ENCODE measurements at regions not wholly inside any gene's neighbourhood (a gene's known extent, or its start where the extent isn't known, plus 50 kb on each side); places are given as distances from the start of the nearest gene placed in this dataset.

DNA sequence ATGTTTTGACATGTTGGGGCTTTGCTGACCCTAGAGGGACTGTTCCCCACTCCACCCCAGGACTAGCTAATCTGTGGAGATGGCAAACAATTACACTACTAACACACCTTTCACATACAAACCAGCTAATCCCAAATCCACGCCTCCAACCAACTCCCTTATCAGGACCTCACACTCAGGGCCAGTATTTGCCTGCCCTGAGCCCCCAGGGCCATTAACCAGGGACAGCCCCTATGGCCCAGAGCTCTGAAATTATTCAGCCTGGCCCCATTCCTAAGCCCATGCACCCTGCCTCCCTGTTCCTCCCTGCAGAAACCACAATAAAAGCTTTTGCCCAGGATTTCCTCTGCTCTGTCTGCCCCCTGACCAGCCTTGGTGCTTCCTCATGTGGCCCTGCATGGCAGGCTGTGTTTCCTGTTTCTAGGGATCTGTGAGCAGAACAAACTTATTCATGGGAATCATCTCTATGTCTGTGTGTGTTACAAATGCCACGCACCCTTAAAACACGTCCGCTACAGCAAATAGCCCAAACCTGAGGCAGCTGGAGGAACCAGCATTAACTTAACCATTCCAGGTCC, 121.2 kb downstream of the PXDC1 start:
- Histone ChIP-seq H2AFZ (ENCODE audit: control insufficient read depth, low read depth, low read length) (no peak overlapping the region), H3K9me3 (replicated peaks; ENCODE audit: control insufficient read depth, insufficient read depth, low read length) (no peaks in the 10 kb centered on the region), H3K4me1 (ENCODE audit: control insufficient read depth, insufficient read depth, low read length) (no peaks in the 10 kb centered on the region), H3K79me2 (ENCODE audit: control insufficient read depth, insufficient read depth, low read length) (no peaks in the 10 kb centered on the region), H3K27me3 (replicated peaks in 1 of 2; ENCODE audit: control insufficient read depth in 2 of 2, insufficient read depth in 2 of 2, low read length in 1 of 2) (peaks cover 2 to 6% of the 10 kb centered on the region in 2 experiments; a peak in 3 of 4 replicates), H3K27ac (ENCODE audit: control insufficient read depth, insufficient read depth) (no peak overlapping the region), H3K9ac (ENCODE audit: control insufficient read depth, insufficient read depth, low read length) (no peak overlapping the region), H3K4me2 (ENCODE audit: control insufficient read depth, insufficient read depth) (no peak overlapping the region), H3K4me3 (no peak overlapping the region), H3K36me3 (ENCODE audit: control insufficient read depth in 2 of 2, insufficient read depth in 2 of 2, low read length in 1 of 2) (no peaks in the 10 kb centered on the region), H4K20me1 (ENCODE audit: control insufficient read depth, insufficient read depth) (no peaks in the 10 kb centered on the region)
- in situ Hi-C loops (cut with MboI) = no loop called here
- TF ChIP-seq, protein P1, sequence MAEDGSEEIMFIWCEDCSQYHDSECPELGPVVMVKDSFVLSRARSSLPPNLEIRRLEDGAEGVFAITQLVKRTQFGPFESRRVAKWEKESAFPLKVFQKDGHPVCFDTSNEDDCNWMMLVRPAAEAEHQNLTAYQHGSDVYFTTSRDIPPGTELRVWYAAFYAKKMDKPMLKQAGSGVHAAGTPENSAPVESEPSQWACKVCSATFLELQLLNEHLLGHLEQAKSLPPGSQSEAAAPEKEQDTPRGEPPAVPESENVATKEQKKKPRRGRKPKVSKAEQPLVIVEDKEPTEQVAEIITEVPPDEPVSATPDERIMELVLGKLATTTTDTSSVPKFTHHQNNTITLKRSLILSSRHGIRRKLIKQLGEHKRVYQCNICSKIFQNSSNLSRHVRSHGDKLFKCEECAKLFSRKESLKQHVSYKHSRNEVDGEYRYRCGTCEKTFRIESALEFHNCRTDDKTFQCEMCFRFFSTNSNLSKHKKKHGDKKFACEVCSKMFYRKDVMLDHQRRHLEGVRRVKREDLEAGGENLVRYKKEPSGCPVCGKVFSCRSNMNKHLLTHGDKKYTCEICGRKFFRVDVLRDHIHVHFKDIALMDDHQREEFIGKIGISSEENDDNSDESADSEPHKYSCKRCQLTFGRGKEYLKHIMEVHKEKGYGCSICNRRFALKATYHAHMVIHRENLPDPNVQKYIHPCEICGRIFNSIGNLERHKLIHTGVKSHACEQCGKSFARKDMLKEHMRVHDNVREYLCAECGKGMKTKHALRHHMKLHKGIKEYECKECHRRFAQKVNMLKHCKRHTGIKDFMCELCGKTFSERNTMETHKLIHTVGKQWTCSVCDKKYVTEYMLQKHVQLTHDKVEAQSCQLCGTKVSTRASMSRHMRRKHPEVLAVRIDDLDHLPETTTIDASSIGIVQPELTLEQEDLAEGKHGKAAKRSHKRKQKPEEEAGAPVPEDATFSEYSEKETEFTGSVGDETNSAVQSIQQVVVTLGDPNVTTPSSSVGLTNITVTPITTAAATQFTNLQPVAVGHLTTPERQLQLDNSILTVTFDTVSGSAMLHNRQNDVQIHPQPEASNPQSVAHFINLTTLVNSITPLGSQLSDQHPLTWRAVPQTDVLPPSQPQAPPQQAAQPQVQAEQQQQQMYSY (CRISPR knock-in tag; IDR thresholded peaks at IDR 0.05) = no peak
- TF ChIP-seq, protein P2, sequence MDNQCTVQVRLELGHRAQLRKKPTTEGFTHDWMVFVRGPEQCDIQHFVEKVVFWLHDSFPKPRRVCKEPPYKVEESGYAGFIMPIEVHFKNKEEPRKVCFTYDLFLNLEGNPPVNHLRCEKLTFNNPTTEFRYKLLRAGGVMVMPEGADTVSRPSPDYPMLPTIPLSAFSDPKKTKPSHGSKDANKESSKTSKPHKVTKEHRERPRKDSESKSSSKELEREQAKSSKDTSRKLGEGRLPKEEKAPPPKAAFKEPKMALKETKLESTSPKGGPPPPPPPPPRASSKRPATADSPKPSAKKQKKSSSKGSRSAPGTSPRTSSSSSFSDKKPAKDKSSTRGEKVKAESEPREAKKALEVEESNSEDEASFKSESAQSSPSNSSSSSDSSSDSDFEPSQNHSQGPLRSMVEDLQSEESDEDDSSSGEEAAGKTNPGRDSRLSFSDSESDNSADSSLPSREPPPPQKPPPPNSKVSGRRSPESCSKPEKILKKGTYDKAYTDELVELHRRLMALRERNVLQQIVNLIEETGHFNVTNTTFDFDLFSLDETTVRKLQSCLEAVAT (IDR thresholded peaks at IDR 0.05) = no peak
- TF ChIP-seq POLR2AphosphoS5 (IDR thresholded peaks at IDR 0.05; ENCODE audit: low read length) (no peak), NR2F1 (conservative IDR thresholded peaks at IDR 0.05) (no peak), IKZF2 (IDR thresholded peaks at IDR 0.05) (no peak), RUNX3 (IDR thresholded peaks at IDR 0.05; ENCODE audit: low read length) (no peak)
- ChIA-PET POLR2A (no interaction called here), CTCF (no interaction called here), RAD21 (ENCODE audit: unreplicated experiment) (no interaction called here), SMC1A (ENCODE audit: uncharacterized antibody, unreplicated experiment) (interaction anchor here (1.5 kb wide), 1 partner anchor 8 kb away, joined by 3 read pairs; no protein-coding TSS in a partner anchor)
- FAIRE-seq (no peak), ATAC-seq (no peak), DNase-seq (ENCODE audit: low read depth, low spot score) (no peak)
- 55% methylated on average over 4 of the region's 4 CpGs for WGBS (ENCODE audit: insufficient coverage, insufficient replicate concordance, low lambda C conversion rate, missing lambda C conversion rate)
- intact Hi-C loops (cut with micrococcal nuclease; ENCODE audit: unreplicated experiment) = no loop called here
- no TSS peak for BruUV-seq (replicated peaks)

All from GM12878 (cell line).